Activated B cell treated with CpG ODN at 0.5 μM for 24 hours (primary cell): ENCODE measurements at regions not wholly inside any gene's neighbourhood (a gene's known extent, or its start where the extent isn't known, plus 50 kb on each side); places are given as distances from the start of the nearest gene placed in this dataset.

Experiments used
- ATAC-seq: fragments of 200-7000 bp; cut with Tn5 transposase; one replicate; pipeline ENCODE4 v1.10.0; 2021; ENCODE audit warnings: low read depth, mild to moderate bottlenecking, moderate library complexity
- CTCF ChIA-PET: fragments of 350-600 bp; sonication (Branson Sonifier 250); formaldehyde crosslinking; loops from one replicate; lab custom pipeline; 2021; ENCODE audit warnings: antibody characterized with exemption; lab: Charles Lee
- POLR2A ChIA-PET: fragments of 350-600 bp; sonication (Branson Sonifier 250); formaldehyde crosslinking; loops from one replicate; lab custom pipeline; 2021; ENCODE audit warnings: antibody characterized with exemption; lab: Charles Lee
- DNase-seq: peaks from one replicate; pipeline ENCODE4 v3.0.0; 2022
- H3K27ac Mint-ChIP-seq: one replicate; pipeline ENCODE4 v1.8.0; 2020; ENCODE audit warnings: mixed read lengths
- H3K27me3 Mint-ChIP-seq: one replicate; pipeline ENCODE4 v1.8.0; 2021; ENCODE audit warnings: mixed read lengths
- H3K36me3 Mint-ChIP-seq: one replicate; pipeline ENCODE4 v1.8.0; 2021; ENCODE audit warnings: low read depth, mixed read lengths
- H3K4me1 Mint-ChIP-seq: one replicate; pipeline ENCODE4 v1.8.0; 2021; ENCODE audit warnings: mixed read lengths
- H3K4me3 Mint-ChIP-seq: one replicate; pipeline ENCODE4 v1.8.0; 2020; ENCODE audit warnings: mild to moderate bottlenecking, mixed read lengths
- H3K9me3 Mint-ChIP-seq: one replicate; pipeline ENCODE4 v1.8.0; 2020; ENCODE audit warnings: mixed read lengths
- intact Hi-C: fragments of 100-400 bp; cut with micrococcal nuclease; formaldehyde crosslinking; loops from one replicate; pipeline ENCODE4 v1.15.1; 2024
- TF ChIP-seq, protein P1 (sequence below): fragments of 200-600 bp; IDR thresholded peaks from one replicate; pipeline ENCODE4 v1.8.0; 2022; ENCODE audit warnings: antibody characterized with exemption, mild to moderate bottlenecking

DNA sequence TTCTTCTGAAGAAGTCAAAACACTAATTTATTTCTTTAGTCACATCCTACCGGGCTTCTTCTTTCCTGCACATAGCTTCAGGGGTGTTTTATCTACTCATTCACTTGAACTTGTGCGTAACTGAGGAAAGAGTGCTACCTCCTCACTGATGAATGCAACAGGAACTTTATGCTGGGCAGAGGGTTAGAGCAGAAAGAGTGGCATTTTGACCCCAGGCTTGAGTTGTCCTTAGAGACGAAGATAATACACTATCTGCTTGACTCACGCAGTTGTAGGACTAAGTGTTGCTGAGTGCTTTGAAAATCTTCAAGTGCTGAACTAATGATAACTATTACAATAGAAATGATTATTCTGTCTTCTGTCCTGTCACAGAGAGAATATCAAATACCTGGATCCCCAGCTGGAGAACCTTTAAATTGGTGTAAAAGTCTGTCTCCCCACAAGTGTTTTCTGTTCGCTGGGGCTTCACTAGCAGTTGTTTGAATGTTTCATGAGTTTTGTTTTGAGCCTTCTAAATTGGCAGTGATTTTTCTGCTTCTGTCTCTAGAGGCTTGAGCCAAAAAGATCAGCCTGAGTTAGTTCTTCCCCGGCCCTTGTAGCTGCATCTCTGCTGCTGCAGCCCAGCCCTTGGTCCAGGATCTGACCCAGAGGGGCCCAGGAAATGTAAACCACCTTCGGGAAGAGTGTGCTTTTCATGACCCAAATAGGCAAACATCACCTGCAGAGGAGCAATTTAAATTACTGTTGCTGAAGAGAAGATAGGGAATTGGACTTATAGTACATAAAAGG, 86.3 kb upstream of the LGALSL start:
- H3K9me3 Mint-ChIP-seq = no peaks in the 10 kb centered on the region
- ChIA-PET POLR2A (no interaction called here), CTCF (no interaction called here)
- ATAC-seq (no peak), DNase-seq (no peak)
- TF ChIP-seq, protein P1, sequence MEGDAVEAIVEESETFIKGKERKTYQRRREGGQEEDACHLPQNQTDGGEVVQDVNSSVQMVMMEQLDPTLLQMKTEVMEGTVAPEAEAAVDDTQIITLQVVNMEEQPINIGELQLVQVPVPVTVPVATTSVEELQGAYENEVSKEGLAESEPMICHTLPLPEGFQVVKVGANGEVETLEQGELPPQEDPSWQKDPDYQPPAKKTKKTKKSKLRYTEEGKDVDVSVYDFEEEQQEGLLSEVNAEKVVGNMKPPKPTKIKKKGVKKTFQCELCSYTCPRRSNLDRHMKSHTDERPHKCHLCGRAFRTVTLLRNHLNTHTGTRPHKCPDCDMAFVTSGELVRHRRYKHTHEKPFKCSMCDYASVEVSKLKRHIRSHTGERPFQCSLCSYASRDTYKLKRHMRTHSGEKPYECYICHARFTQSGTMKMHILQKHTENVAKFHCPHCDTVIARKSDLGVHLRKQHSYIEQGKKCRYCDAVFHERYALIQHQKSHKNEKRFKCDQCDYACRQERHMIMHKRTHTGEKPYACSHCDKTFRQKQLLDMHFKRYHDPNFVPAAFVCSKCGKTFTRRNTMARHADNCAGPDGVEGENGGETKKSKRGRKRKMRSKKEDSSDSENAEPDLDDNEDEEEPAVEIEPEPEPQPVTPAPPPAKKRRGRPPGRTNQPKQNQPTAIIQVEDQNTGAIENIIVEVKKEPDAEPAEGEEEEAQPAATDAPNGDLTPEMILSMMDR = no peak
- no peak overlapping the region for H3K27ac Mint-ChIP-seq
- H3K36me3 Mint-ChIP-seq = no peaks in the 10 kb centered on the region
- peaks cover 3% of the 10 kb centered on the region for H3K27me3 Mint-ChIP-seq
- H3K4me1 Mint-ChIP-seq = no peaks in the 10 kb centered on the region
- H3K4me3 Mint-ChIP-seq = no peak overlapping the region
- intact Hi-C loops = no loop called here

DNA sequence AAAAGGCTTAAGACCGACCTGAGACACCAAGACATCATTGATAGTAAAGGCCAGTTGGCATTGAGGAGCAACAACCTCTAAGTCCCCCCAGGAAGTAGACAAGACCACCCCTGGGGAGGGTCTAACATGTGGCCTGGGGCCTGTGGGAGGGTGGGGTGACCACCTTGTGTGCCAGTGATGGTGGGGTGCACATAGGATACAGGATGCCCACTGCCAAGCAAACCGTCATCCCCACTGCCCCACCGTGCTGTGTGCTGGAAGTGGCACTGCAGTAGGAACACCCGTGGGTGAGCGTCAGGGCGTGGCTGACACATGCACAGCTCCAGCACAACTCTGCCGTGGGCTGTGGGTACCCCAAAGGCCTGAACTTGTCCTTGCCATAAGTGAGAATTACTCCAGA, 84.3 kb upstream of the LGALSL start:
- intact Hi-C loops = no loop called here
- Mint-ChIP-seq H3K27me3 (no peaks in the 10 kb centered on the region), H3K4me3 (no peak overlapping the region), H3K36me3 (no peaks in the 10 kb centered on the region), H3K4me1 (no peaks in the 10 kb centered on the region), H3K27ac (no peak overlapping the region), H3K9me3 (no peaks in the 10 kb centered on the region)
- ChIA-PET CTCF (no interaction called here), POLR2A (no interaction called here)
- TF ChIP-seq, protein P1 = no peak
- ATAC-seq (no peak), DNase-seq (no peak)

GRCh38 chr2:64371727-64372126, 82.2 kb upstream of the LGALSL start:
- Mint-ChIP-seq H3K36me3 (no peaks in the 10 kb centered on the region), H3K4me1 (no peaks in the 10 kb centered on the region), H3K27ac (no peak overlapping the region), H3K9me3 (no peaks in the 10 kb centered on the region), H3K4me3 (no peak overlapping the region), H3K27me3 (no peaks in the 10 kb centered on the region)
- ChIA-PET POLR2A (interaction anchor here (0.7 kb wide), 1 partner anchor 10 kb away, joined by 13 read pairs; no protein-coding TSS in a partner anchor), CTCF (interaction anchor here (1.0 kb wide), 1 partner anchor 88 kb away, joined by 3 read pairs; no protein-coding TSS in a partner anchor)
- intact Hi-C loops = no loop called here
- ATAC-seq (no peak), DNase-seq (no peak)
- TF ChIP-seq, protein P1 = no peak

DNA sequence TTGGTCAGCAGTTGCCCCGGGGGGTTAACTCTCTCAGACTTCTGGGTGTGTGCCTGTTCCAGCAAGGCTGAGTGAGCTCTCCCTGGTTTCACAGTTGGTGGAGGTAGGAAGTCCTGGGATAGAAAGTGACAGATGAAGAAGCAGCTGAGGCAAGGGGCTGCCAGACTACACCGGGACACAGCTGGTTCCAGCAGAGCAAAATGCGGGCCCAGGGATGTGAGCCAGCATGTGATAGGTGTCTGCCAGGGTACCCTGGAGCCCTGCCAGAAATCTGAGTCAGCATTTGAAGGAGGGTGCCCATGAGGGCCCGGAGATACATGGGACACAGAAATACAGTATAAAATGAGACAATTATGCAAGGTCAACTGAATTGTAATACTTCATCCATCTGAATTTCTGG, 79.3 kb upstream of the LGALSL start:
- no peak overlapping the region for H3K27ac Mint-ChIP-seq
- H3K4me1 Mint-ChIP-seq = no peaks in the 10 kb centered on the region
- H3K27me3 Mint-ChIP-seq = peaks cover 7% of the 10 kb centered on the region
- no peaks in the 10 kb centered on the region for H3K9me3 Mint-ChIP-seq
- DNase-seq = no peak
- ATAC-seq = no peak
- intact Hi-C loops = no loop called here
- no peak overlapping the region for H3K4me3 Mint-ChIP-seq
- TF ChIP-seq, protein P1 = no peak
- ChIA-PET POLR2A (no interaction called here), CTCF (interaction anchor here (0.7 kb wide), 1 partner anchor 42 kb away, joined by 3 read pairs; no protein-coding TSS in a partner anchor)
- no peaks in the 10 kb centered on the region for H3K36me3 Mint-ChIP-seq

- ATAC-seq = no peak
- intact Hi-C loops = no loop called here
These were observed 77.0 kb upstream of the LGALSL start for GRCh38 chr2:64376926-64377325.

More at GRCh38 chr2:64376926-64377325, 77.0 kb upstream of the LGALSL start:
- H3K36me3 Mint-ChIP-seq = no peaks in the 10 kb centered on the region
- DNase-seq = no peak
- peaks cover 7% of the 10 kb centered on the region for H3K27me3 Mint-ChIP-seq
- H3K27ac Mint-ChIP-seq = no peak overlapping the region
- no peak overlapping the region for H3K4me3 Mint-ChIP-seq
- TF ChIP-seq, protein P1 = no peak
- ChIA-PET CTCF (no interaction called here), POLR2A (interaction anchor here (0.6 to 0.7 kb wide), 2 partner anchors 24 to 87 kb away, joined by 3 to 4 read pairs; no protein-coding TSS in a partner anchor)
- no peaks in the 10 kb centered on the region for H3K9me3 Mint-ChIP-seq
- H3K4me1 Mint-ChIP-seq = no peaks in the 10 kb centered on the region
